GM20431 (cell line): ENCODE measurements at regions not wholly inside any gene's neighbourhood (a gene's known extent, or its start where the extent isn't known, plus 50 kb on each side); places are given as distances from the start of the nearest gene placed in this dataset.

Source experiments
- in situ Hi-C: fragments of 300-500 bp; cut with MseI, MboI; formaldehyde crosslinking; loops from one replicate; pipeline ENCODE4 v1.15.0; 2020; ENCODE audit warnings: low sequenced_read_pairs; ENCODE audit not compliant: unreplicated experiment

- in situ Hi-C loops = no loop called here
These were observed 313.4 kb downstream of the BUD13 start for GRCh38 chr11:116459185-116460045.

- in situ Hi-C loops = no loop called here
These were observed 314.2 kb downstream of the BUD13 start for GRCh38 chr11:116458546-116458945.

- in situ Hi-C loops = no loop called here
These were observed 315.3 kb downstream of the BUD13 start for GRCh38 chr11:116457336-116458007.

GRCh38 chr11:116454951-116455350, 317.8 kb downstream of the BUD13 start:
- in situ Hi-C loops = no loop called here

GRCh38 chr11:116454020-116454645, 318.7 kb downstream of the BUD13 start:
- in situ Hi-C loops = no loop called here

- in situ Hi-C loops = no loop called here
These were observed 320.3 kb downstream of the BUD13 start for GRCh38 chr11:116452461-116452860.

GRCh38 chr11:116449522-116449921, 323.3 kb downstream of the BUD13 start:
- in situ Hi-C loops = no loop called here

- in situ Hi-C loops = no loop called here
These were observed 326.5 kb downstream of the BUD13 start for GRCh38 chr11:116446048-116446941.

GRCh38 chr11:116445108-116446047, 327.4 kb downstream of the BUD13 start:
- in situ Hi-C loops = no loop called here

- in situ Hi-C loops = no loop called here
These were observed 330.5 kb downstream of the BUD13 start for GRCh38 chr11:116442238-116442752.

- in situ Hi-C loops = no loop called here
These were observed 333.5 kb downstream of the BUD13 start for GRCh38 chr11:116439361-116439677.

- in situ Hi-C loops = no loop called here
These were observed 334.0 kb downstream of the BUD13 start for GRCh38 chr11:116438651-116439360.

GRCh38 chr11:116434986-116435385, 337.8 kb downstream of the BUD13 start:
- in situ Hi-C loops = no loop called here

- in situ Hi-C loops = no loop called here
These were observed 340.5 kb downstream of the BUD13 start for GRCh38 chr11:116432301-116432700.

GRCh38 chr11:116431842-116432241, 340.9 kb downstream of the BUD13 start:
- in situ Hi-C loops = no loop called here

GRCh38 chr11:116428638-116428975, 344.2 kb downstream of the BUD13 start:
- in situ Hi-C loops = no loop called here

GRCh38 chr11:116427903-116428637, 344.7 kb downstream of the BUD13 start:
- in situ Hi-C loops = no loop called here
